ENCODE measurements at regions not wholly inside any gene's neighbourhood (a gene's known extent, or its start where the extent isn't known, plus 50 kb on each side); places are given as distances from the start of the nearest gene placed in this dataset.
"Not testable (repeated sequence)": the region's sequence is repeated elsewhere in the genome, so short reads cannot be mapped to it uniquely, and the experiment has no call there.

GRCh38 chr6:86685230-86685797, 252.0 kb upstream of the HTR1E start:
- no peak for DNase-seq (ENCODE audit: low read depth in 2 of 2)
- Histone ChIP-seq H3K36me3 (ENCODE audit: control insufficient read depth, insufficient read depth, low read length) (no peaks in the 10 kb centered on the region), H3K9ac (ENCODE audit: insufficient read depth, low read length) (no peak overlapping the region), H4K20me1 (ENCODE audit: control insufficient read depth, extremely low read depth, insufficient read depth, low read length) (no peaks in the 10 kb centered on the region), H3K27me3 (ENCODE audit: control insufficient read depth, insufficient read depth, low read length) (no peaks in the 10 kb centered on the region), H3K79me2 (ENCODE audit: control insufficient read depth, insufficient read depth, low read length) (no peaks in the 10 kb centered on the region), H3K27ac (ENCODE audit: insufficient read depth, low read length) (no peak overlapping the region), H3K4me1 (ENCODE audit: control insufficient read depth, extremely low read depth, insufficient read depth, low read length) (no peaks in the 10 kb centered on the region), H3K9me3 (ENCODE audit: control insufficient read depth, insufficient read depth, low read depth, low read length) (no peaks in the 10 kb centered on the region), H2AFZ (ENCODE audit: low read length) (no peak overlapping the region), H3K4me2 (ENCODE audit: extremely low read depth, insufficient read depth, low read length) (no peak overlapping the region), H3K4me3 (replicated peaks in 1 of 4; ENCODE audit: control extremely low read depth in 1 of 4, insufficient read depth in 1 of 4, low read depth in 3 of 4, low read length in 4 of 4) (no peak overlapping the region)
- no peak for TF ChIP-seq CTCF (conservative IDR thresholded peaks at IDR 0.05 in 1 of 2, IDR thresholded peaks at IDR 0.05 in 1 of 2; ENCODE audit: low read depth in 1 of 2, low read length in 2 of 2)
- no peak for TF ChIP-seq EZH2 (IDR thresholded peaks at IDR 0.05; ENCODE audit: low read length, missing control alignments)

- no peaks in the 10 kb centered on the region for H3K4me1 ChIP-seq (ENCODE audit: control insufficient read depth, extremely low read depth, insufficient read depth, low read length)
- H3K4me3 ChIP-seq (replicated peaks in 1 of 4; ENCODE audit: control extremely low read depth in 1 of 4, insufficient read depth in 1 of 4, low read depth in 3 of 4, low read length in 4 of 4), result no peak overlapping the region
- H3K4me2 ChIP-seq (ENCODE audit: extremely low read depth, insufficient read depth, low read length), result no peak overlapping the region
- H2AFZ ChIP-seq (ENCODE audit: low read length), result no peak overlapping the region
- H3K36me3 ChIP-seq (ENCODE audit: control insufficient read depth, insufficient read depth, low read length), result no peaks in the 10 kb centered on the region
- no peak for DNase-seq (ENCODE audit: low read depth in 2 of 2)
- no peaks in the 10 kb centered on the region for H3K27me3 ChIP-seq (ENCODE audit: control insufficient read depth, insufficient read depth, low read length)
- TF ChIP-seq EZH2 (IDR thresholded peaks at IDR 0.05; ENCODE audit: low read length, missing control alignments) (no peak), CTCF (conservative IDR thresholded peaks at IDR 0.05 in 1 of 2, IDR thresholded peaks at IDR 0.05 in 1 of 2; ENCODE audit: low read depth in 1 of 2, low read length in 2 of 2) (no peak)
- H3K9ac ChIP-seq (ENCODE audit: insufficient read depth, low read length), result no peak overlapping the region
- no peaks in the 10 kb centered on the region for H3K79me2 ChIP-seq (ENCODE audit: control insufficient read depth, insufficient read depth, low read length)
- H3K27ac ChIP-seq (ENCODE audit: insufficient read depth, low read length), result no peak overlapping the region
- no peaks in the 10 kb centered on the region for H4K20me1 ChIP-seq (ENCODE audit: control insufficient read depth, extremely low read depth, insufficient read depth, low read length)
- H3K9me3 ChIP-seq (ENCODE audit: control insufficient read depth, insufficient read depth, low read depth, low read length), result no peaks in the 10 kb centered on the region
These were observed 254.0 kb upstream of the HTR1E start for GRCh38 chr6:86683132-86683908.

GRCh38 chr6:86682297-86682696, 255.0 kb upstream of the HTR1E start:
- DNase-seq (ENCODE audit: low read depth in 2 of 2), result no peak
- no peak overlapping the region for H3K4me3 ChIP-seq (replicated peaks in 1 of 4; ENCODE audit: control extremely low read depth in 1 of 4, insufficient read depth in 1 of 4, low read depth in 3 of 4, low read length in 4 of 4)
- H3K27me3 ChIP-seq (ENCODE audit: control insufficient read depth, insufficient read depth, low read length), result no peaks in the 10 kb centered on the region
- no peaks in the 10 kb centered on the region for H3K79me2 ChIP-seq (ENCODE audit: control insufficient read depth, insufficient read depth, low read length)
- no peaks in the 10 kb centered on the region for H3K36me3 ChIP-seq (ENCODE audit: control insufficient read depth, insufficient read depth, low read length)
- no peak overlapping the region for H2AFZ ChIP-seq (ENCODE audit: low read length)
- H3K27ac ChIP-seq (ENCODE audit: insufficient read depth, low read length), result no peak overlapping the region
- H3K9ac ChIP-seq (ENCODE audit: insufficient read depth, low read length), result no peak overlapping the region
- TF ChIP-seq EZH2 (IDR thresholded peaks at IDR 0.05; ENCODE audit: low read length, missing control alignments) (no peak), CTCF (conservative IDR thresholded peaks at IDR 0.05 in 1 of 2, IDR thresholded peaks at IDR 0.05 in 1 of 2; ENCODE audit: low read depth in 1 of 2, low read length in 2 of 2) (no peak)
- H4K20me1 ChIP-seq (ENCODE audit: control insufficient read depth, extremely low read depth, insufficient read depth, low read length), result no peaks in the 10 kb centered on the region
- no peaks in the 10 kb centered on the region for H3K4me1 ChIP-seq (ENCODE audit: control insufficient read depth, extremely low read depth, insufficient read depth, low read length)
- no peaks in the 10 kb centered on the region for H3K9me3 ChIP-seq (ENCODE audit: control insufficient read depth, insufficient read depth, low read depth, low read length)
- H3K4me2 ChIP-seq (ENCODE audit: extremely low read depth, insufficient read depth, low read length), result no peak overlapping the region

GRCh38 chr6:86681140-86681539, 256.2 kb upstream of the HTR1E start:
- H3K4me3 ChIP-seq (replicated peaks in 1 of 4; ENCODE audit: control extremely low read depth in 1 of 4, insufficient read depth in 1 of 4, low read depth in 3 of 4, low read length in 4 of 4); H3K9ac ChIP-seq (ENCODE audit: insufficient read depth, low read length); H3K9me3 ChIP-seq (ENCODE audit: control insufficient read depth, insufficient read depth, low read depth, low read length); H4K20me1 ChIP-seq (ENCODE audit: control insufficient read depth, extremely low read depth, insufficient read depth, low read length); DNase-seq (ENCODE audit: low read depth in 2 of 2); H3K27me3 ChIP-seq (ENCODE audit: control insufficient read depth, insufficient read depth, low read length); H3K4me2 ChIP-seq (ENCODE audit: extremely low read depth, insufficient read depth, low read length); H3K79me2 ChIP-seq (ENCODE audit: control insufficient read depth, insufficient read depth, low read length); H2AFZ ChIP-seq (ENCODE audit: low read length); H3K36me3 ChIP-seq (ENCODE audit: control insufficient read depth, insufficient read depth, low read length); H3K4me1 ChIP-seq (ENCODE audit: control insufficient read depth, extremely low read depth, insufficient read depth, low read length); H3K27ac ChIP-seq (ENCODE audit: insufficient read depth, low read length): not testable (repeated sequence)

Data from fibroblast of lung (primary cell).